OCI-LY1 (cell line): ENCODE measurements at regions not wholly inside any gene's neighbourhood (a gene's known extent, or its start where the extent isn't known, plus 50 kb on each side); places are given as distances from the start of the nearest gene placed in this dataset.

Source experiments
- H2AFZ ChIP-seq: fragments of 200-600 bp; sonication (generic), shearing (Covaris generic); 2 replicates; pipeline ENCODE4 v1.6.0; 2014; ENCODE audit warnings: antibody characterized with exemption, mild to moderate bottlenecking, low read length
- H3F3A ChIP-seq: fragments of 200-600 bp; sonication (generic), shearing (Covaris generic); 2 replicates; pipeline ENCODE4 v1.6.0; 2014; ENCODE audit warnings: mild to moderate bottlenecking, antibody characterized with exemption, low read length, moderate library complexity; ENCODE audit not compliant: insufficient read depth
- H3K27ac ChIP-seq: fragments of 200-600 bp; sonication (generic); 2 replicates; pipeline ENCODE4 v1.5.1; 2014; ENCODE audit warnings: low read length, mixed run types, mild to moderate bottlenecking, low read depth; ENCODE audit not compliant: poor library complexity, severe bottlenecking
- H3K27me3 ChIP-seq: fragments of 200-600 bp; sonication (generic); 2 replicates; pipeline ENCODE4 v1.6.0; 2014; ENCODE audit warnings: antibody characterized with exemption, mild to moderate bottlenecking, low read length, moderate library complexity; ENCODE audit not compliant: insufficient read depth
- H3K36me3 ChIP-seq: fragments of 200-600 bp; sonication (generic); 2 replicates; pipeline ENCODE4 v1.6.1; 2014; ENCODE audit warnings: mild to moderate bottlenecking, antibody characterized with exemption, low read length, moderate library complexity, mixed read lengths; ENCODE audit not compliant: insufficient read depth
- H3K4me1 ChIP-seq: fragments of 200-600 bp; sonication (generic); 2 replicates; pipeline ENCODE4 v1.5.1; 2014; ENCODE audit warnings: mild to moderate bottlenecking, low read length, moderate library complexity; ENCODE audit not compliant: insufficient read depth, severe bottlenecking
- H3K4me2 ChIP-seq: fragments of 200-600 bp; sonication (generic), shearing (Covaris generic); 2 replicates; pipeline ENCODE4 v1.6.1; 2014; ENCODE audit warnings: low read length
- H3K4me3 ChIP-seq: fragments of 200-600 bp; sonication (generic); 2 replicates; pipeline ENCODE4 v1.5.1; 2014; ENCODE audit warnings: low read length, low read depth, mild to moderate bottlenecking, mixed read lengths; ENCODE audit not compliant: poor library complexity, severe bottlenecking
- H3K79me2 ChIP-seq: fragments of 200-600 bp; shearing (Covaris generic); 2 replicates; pipeline ENCODE4 v1.6.1; 2016; ENCODE audit warnings: mixed run types, low read length, mixed read lengths; ENCODE audit not compliant: insufficient read depth
- H3K9ac ChIP-seq: fragments of 200-600 bp; sonication (generic), shearing (Covaris generic); 2 replicates; pipeline ENCODE4 v1.6.1; 2014; ENCODE audit warnings: mild to moderate bottlenecking, low read length, mixed read lengths
- H3K9me2 ChIP-seq: fragments of 200-600 bp; sonication (generic), shearing (Covaris generic); 2 replicates; pipeline ENCODE4 v1.6.1; 2014; ENCODE audit warnings: low read depth, mild to moderate bottlenecking, low read length, mixed read lengths
- H3K9me3 ChIP-seq: fragments of 200-600 bp; shearing (Covaris generic); 2 replicates; pipeline ENCODE4 v1.6.1; 2014; ENCODE audit warnings: low read length, mixed read lengths
- H4K20me1 ChIP-seq: fragments of 200-600 bp; sonication (generic), shearing (Covaris generic); 2 replicates; pipeline ENCODE4 v1.6.0; 2016; ENCODE audit warnings: mild to moderate bottlenecking, low read length; ENCODE audit not compliant: insufficient read depth
- CTCF ChIP-seq: fragments of 200-600 bp; sonication (generic), shearing (Covaris generic); IDR thresholded peaks from 2 replicates; pipeline ENCODE4 v1.5.1; 2017; ENCODE audit warnings: mild to moderate bottlenecking, antibody characterized with exemption, low read length, moderate library complexity, mixed read lengths
- EZH2 ChIP-seq: fragments of 200-600 bp; sonication (generic), shearing (Covaris generic); IDR thresholded peaks from 2 replicates; pipeline ENCODE4 v1.8.0; 2017; ENCODE audit warnings: borderline replicate concordance, mixed run types, mild to moderate bottlenecking, antibody characterized with exemption, low read length, moderate library complexity, mixed read lengths

GRCh38 chr3:162122405-162122804 is 625.8 kb downstream of the OTOL1 start:
- H3K9ac ChIP-seq, result no peak overlapping the region
- no peak for TF ChIP-seq CTCF
- no peak for TF ChIP-seq EZH2

GRCh38 chr3:162125790-162126189 is 629.2 kb downstream of the OTOL1 start:
- Histone ChIP-seq H3K9me2 (no peaks in the 10 kb centered on the region), H2AFZ (no peak overlapping the region), H3K9me3 (no peaks in the 10 kb centered on the region), H3F3A (no peaks in the 10 kb centered on the region), H4K20me1 (no peaks in the 10 kb centered on the region), H3K4me1 (no peaks in the 10 kb centered on the region), H3K36me3 (no peaks in the 10 kb centered on the region), H3K4me3 (no peak overlapping the region), H3K27me3 (no peaks in the 10 kb centered on the region), H3K79me2 (no peaks in the 10 kb centered on the region), H3K9ac (no peak overlapping the region), H3K27ac (no peak overlapping the region), H3K4me2 (no peak overlapping the region)
- TF ChIP-seq EZH2 (no peak), CTCF (no peak)

More at GRCh38 chr3:162122405-162122804, 625.8 kb downstream of the OTOL1 start:
- no peaks in the 10 kb centered on the region for H3K27me3 ChIP-seq
- no peaks in the 10 kb centered on the region for H3K4me1 ChIP-seq
- no peaks in the 10 kb centered on the region for H3K79me2 ChIP-seq
- no peaks in the 10 kb centered on the region; the same call in 1 of the 2 replicates for H3K9me2 ChIP-seq
- H3K27ac ChIP-seq, result no peak overlapping the region
- no peak overlapping the region for H2AFZ ChIP-seq
- H3K4me2 ChIP-seq, result no peak overlapping the region
- H3K9me3 ChIP-seq, result no peaks in the 10 kb centered on the region
- H3F3A ChIP-seq, result no peaks in the 10 kb centered on the region
- no peaks in the 10 kb centered on the region for H3K36me3 ChIP-seq
- H4K20me1 ChIP-seq, result no peaks in the 10 kb centered on the region
- no peak overlapping the region for H3K4me3 ChIP-seq

- H3K27ac ChIP-seq, result no peak overlapping the region
- no peak overlapping the region for H2AFZ ChIP-seq
- no peaks in the 10 kb centered on the region for H3K79me2 ChIP-seq
- no peaks in the 10 kb centered on the region for H3K9me3 ChIP-seq
- no peak overlapping the region for H3K9ac ChIP-seq
- no peaks in the 10 kb centered on the region for H4K20me1 ChIP-seq
- H3K9me2 ChIP-seq, result no peaks in the 10 kb centered on the region
- H3K4me1 ChIP-seq, result no peaks in the 10 kb centered on the region
- no peaks in the 10 kb centered on the region for H3F3A ChIP-seq
- TF ChIP-seq CTCF, result no peak
- TF ChIP-seq EZH2, result no peak
- no peaks in the 10 kb centered on the region for H3K36me3 ChIP-seq
- no peaks in the 10 kb centered on the region for H3K27me3 ChIP-seq
- no peak overlapping the region for H3K4me2 ChIP-seq
- H3K4me3 ChIP-seq, result no peak overlapping the region
These were observed 634.0 kb downstream of the OTOL1 start for GRCh38 chr3:162130582-162130981.
